ENCODE measurements at regions not wholly inside any gene's neighbourhood (a gene's known extent, or its start where the extent isn't known, plus 50 kb on each side); places are given as distances from the start of the nearest gene placed in this dataset.
"Not testable (repeated sequence)": the region's sequence is repeated elsewhere in the genome, so short reads cannot be mapped to it uniquely, and the experiment has no call there.

GRCh38 chr9:42806674-42807073 is 623.2 kb downstream of the SPATA31A6 start:
- H3K4me3 ChIP-seq; H3K36me3 ChIP-seq; H3K27me3 ChIP-seq; intact Hi-C loops (cut with DNase I); H3K4me1 ChIP-seq; H3K9me3 ChIP-seq; H3K27ac ChIP-seq; DNase-seq: not testable (repeated sequence)
- WGBS, 2 donors = 33 to 57% methylated on average over 20 to 21 of the region's 25 CpGs

GRCh38 chr9:42821468-42821867 is 638.0 kb downstream of the SPATA31A6 start:
- H3K36me3 ChIP-seq; H3K27me3 ChIP-seq; H3K9me3 ChIP-seq; H3K4me3 ChIP-seq; intact Hi-C loops (cut with DNase I); H3K27ac ChIP-seq; DNase-seq; H3K4me1 ChIP-seq: not testable (repeated sequence)
- 83 to 88% methylated on average over 1 of the region's 1 CpG for WGBS, 2 donors

DNA sequence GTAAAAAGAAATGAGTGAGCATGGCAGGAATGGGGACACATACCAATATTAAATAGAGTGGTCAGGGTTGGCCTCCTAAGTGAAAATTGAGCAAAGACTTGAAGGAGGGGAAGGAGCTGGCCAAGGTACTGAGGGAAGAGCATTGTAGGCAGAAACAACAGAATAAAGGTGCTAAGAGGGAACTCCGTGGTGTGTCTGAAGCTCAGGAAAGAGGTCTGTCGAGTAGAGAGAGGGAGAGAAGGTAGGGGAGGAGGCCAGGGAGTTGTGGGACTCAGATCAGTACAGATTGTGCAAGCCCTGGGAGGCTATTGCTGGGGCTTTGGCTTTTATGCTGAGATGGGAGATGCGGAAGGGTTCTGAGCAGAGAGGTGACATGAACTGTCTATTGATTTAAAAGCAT is 664.7 kb downstream of the SPATA31A6 start:
- 100% methylated on average over 1 of the region's 3 CpGs; no CpG with 5 or more reads in 1 of the 2 donors for WGBS, 2 donors
- H3K9me3 ChIP-seq; H3K27ac ChIP-seq; H3K4me1 ChIP-seq; intact Hi-C loops (cut with DNase I); H3K27me3 ChIP-seq; H3K4me3 ChIP-seq; H3K36me3 ChIP-seq; DNase-seq: not testable (repeated sequence)

DNA sequence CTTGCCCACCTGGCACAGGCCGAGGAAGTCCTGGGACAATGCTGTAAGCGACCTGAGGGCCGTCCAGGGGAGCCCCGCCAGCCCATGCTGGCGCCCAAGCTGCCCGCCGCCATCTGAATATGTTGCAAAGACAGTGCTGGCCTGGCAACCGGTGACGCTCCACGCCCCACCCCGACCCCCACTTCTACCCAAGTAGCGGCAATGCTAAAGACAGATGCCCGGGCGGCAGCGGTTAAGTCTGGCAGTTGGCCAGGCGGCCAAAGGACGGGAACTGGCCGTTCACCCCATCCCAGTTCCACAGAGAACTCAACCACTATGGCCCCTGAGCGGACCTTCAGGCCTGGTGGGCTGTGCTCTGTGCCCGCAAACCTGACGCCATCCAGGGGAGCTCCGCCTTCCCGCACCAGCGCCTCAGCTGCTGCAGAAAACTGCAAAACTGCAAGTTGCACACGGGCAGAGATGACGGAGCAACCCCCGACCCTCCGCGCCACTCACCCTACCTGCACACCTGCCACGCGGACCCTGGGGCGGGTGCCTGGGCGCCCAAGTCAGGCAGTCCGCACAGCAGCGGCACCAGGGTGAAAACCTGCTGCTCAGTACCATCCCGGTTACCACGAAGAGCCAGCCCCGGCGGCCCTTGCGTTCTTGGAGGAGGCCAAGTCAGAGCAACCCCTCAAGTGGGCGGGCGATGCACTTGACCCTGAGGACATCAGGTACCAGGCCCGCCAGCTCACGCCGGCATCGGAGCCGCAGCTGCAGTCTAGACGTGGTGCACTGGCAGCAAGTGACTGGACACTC is 667.6 kb downstream of the SPATA31A6 start:
- H3K4me1 ChIP-seq; intact Hi-C loops (cut with DNase I); H3K27me3 ChIP-seq; H3K36me3 ChIP-seq; H3K4me3 ChIP-seq; H3K9me3 ChIP-seq; H3K27ac ChIP-seq; DNase-seq: not testable (repeated sequence)
- 40 to 55% methylated on average over 44 to 47 of the region's 48 CpGs for WGBS, 2 donors

DNA sequence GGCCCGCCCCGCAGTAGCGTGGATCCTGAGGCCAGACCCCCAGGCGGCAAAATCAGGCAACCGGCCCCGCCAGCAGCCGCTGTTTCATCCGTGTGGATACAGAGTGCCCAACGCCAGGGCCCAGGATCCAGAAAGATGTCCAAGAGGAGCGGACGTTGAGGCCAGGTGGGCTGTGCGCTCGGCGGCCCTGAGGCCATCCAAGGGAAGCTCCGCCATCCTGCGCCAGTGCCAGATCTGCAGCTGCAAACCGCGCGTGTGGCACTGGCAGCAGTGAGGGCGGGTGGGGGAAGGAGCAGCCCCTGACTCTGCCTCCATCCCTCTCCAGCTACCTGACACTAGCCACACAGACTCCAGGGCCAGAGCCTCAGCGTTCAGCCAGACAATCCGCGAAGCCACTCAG is 668.2 kb downstream of the SPATA31A6 start:
- H3K27ac ChIP-seq; H3K4me1 ChIP-seq; H3K9me3 ChIP-seq; H3K36me3 ChIP-seq; H3K27me3 ChIP-seq; intact Hi-C loops (cut with DNase I); DNase-seq: not testable (repeated sequence)
- WGBS, 2 donors = 14 to 30% methylated on average over 22 to 23 of the region's 23 CpGs
- H3K4me3 ChIP-seq = peak overlapping the region in 1 of 4 donors; percentile 30

GRCh38 chr9:42852133-42852930 is 668.9 kb downstream of the SPATA31A6 start:
- 10 to 21% methylated on average over 66 of the region's 66 CpGs for WGBS, 2 donors
- peak overlapping the region in 1 of 4 donors; percentile 30 for H3K4me3 ChIP-seq
- H3K27me3 ChIP-seq; intact Hi-C loops (cut with DNase I); DNase-seq; H3K36me3 ChIP-seq; H3K9me3 ChIP-seq; H3K4me1 ChIP-seq; H3K27ac ChIP-seq: not testable (repeated sequence)

- WGBS, 2 donors = 33 to 58% methylated on average over 1 of the region's 1 CpG
- H3K4me3 ChIP-seq; DNase-seq; H3K27me3 ChIP-seq; intact Hi-C loops (cut with DNase I); H3K27ac ChIP-seq; H3K36me3 ChIP-seq; H3K4me1 ChIP-seq; H3K9me3 ChIP-seq: not testable (repeated sequence)
Observed at GRCh38 chr9:42860133-42860532, 676.7 kb downstream of the SPATA31A6 start.

- H3K9me3 ChIP-seq; H3K27me3 ChIP-seq; H3K36me3 ChIP-seq; H3K27ac ChIP-seq; intact Hi-C loops (cut with DNase I); H3K4me1 ChIP-seq; DNase-seq; H3K4me3 ChIP-seq: not testable (repeated sequence)
- WGBS, 2 donors = 51 to 62% methylated on average over 1 of the region's 1 CpG
Observed at GRCh38 chr9:42862465-42862864, 679.0 kb downstream of the SPATA31A6 start.

Data from sigmoid colon (tissue), 6 donors.